Panc1 (cell line): ENCODE measurements at regions not wholly inside any gene's neighbourhood (a gene's known extent, or its start where the extent isn't known, plus 50 kb on each side); places are given as distances from the start of the nearest gene placed in this dataset.

Experiments
- ATAC-seq: fragments of 200-7000 bp; cut with Tn5 transposase; 2 replicates; pipeline ENCODE4 v1.9.1; 2020; ENCODE audit warnings: mild to moderate bottlenecking, moderate library complexity
- BruUV-seq: library from RNA; stranded (reverse); fragments of 400-500 nt; replicated peaks from 2 replicates; lab custom pipeline; 2021; lab: Mats Ljungman, UMichigan
- CTCF ChIA-PET: fragments of 300-600 bp; sonication (Branson Sonifier 250); formaldehyde crosslinking; loops from one replicate; lab custom pipeline; 2022; ENCODE audit warnings: antibody characterized with exemption; lab: Charles Lee
- POLR2A ChIA-PET: fragments of 300-600 bp; sonication (Branson Sonifier 250); formaldehyde crosslinking; loops from one replicate; lab custom pipeline; 2022; ENCODE audit warnings: antibody characterized with exemption; lab: Charles Lee
- DNase-seq: peaks from one replicate; pipeline ENCODE4 v3.0.0-alpha.2; 2010; ENCODE audit warnings: low read depth, low spot score
- H3K27ac ChIP-seq: 2 replicates; pipeline ENCODE4 v1.5.1; 2011; ENCODE audit warnings: mild to moderate bottlenecking, low read length, inconsistent platforms
- H3K27me3 ChIP-seq: fragments of 200-500 bp; sonication (Bioruptor generic); 2 replicates; pipeline ENCODE4 v1.6.0; 2014; ENCODE audit warnings: low read length, inconsistent platforms; ENCODE audit not compliant: control insufficient read depth, insufficient read depth
- H3K36me3 ChIP-seq: fragments of 200-500 bp; sonication (Bioruptor generic); 2 replicates; pipeline ENCODE4 v1.5.1; 2014; ENCODE audit warnings: inconsistent platforms, mild to moderate bottlenecking, low read length, moderate library complexity; ENCODE audit not compliant: control insufficient read depth, insufficient read depth
- H3K4me1 ChIP-seq: 2 replicates; pipeline ENCODE4 v1.5.1; 2011; ENCODE audit warnings: inconsistent platforms, mild to moderate bottlenecking, low read length, moderate library complexity; ENCODE audit not compliant: control insufficient read depth, insufficient read depth
- H3K4me3 ChIP-seq, 2 experiments: 2 replicates each; pipeline ENCODE4 v1.5.1; 2011 to 2012; ENCODE audit warnings: low read depth in 2 of 2, low read length in 2 of 2, mild to moderate bottlenecking in 2 of 2, inconsistent platforms in 1 of 2, moderate library complexity in 1 of 2
- H3K9me3 ChIP-seq: fragments of 200-500 bp; sonication (Bioruptor generic); 2 replicates; pipeline ENCODE4 v1.5.1; 2014; ENCODE audit warnings: low read depth, mild to moderate bottlenecking, inconsistent platforms, low read length, moderate library complexity; ENCODE audit not compliant: control insufficient read depth, insufficient read depth
- CTCF ChIP-seq: fragments of 450-650 bp; IDR thresholded peaks from 2 replicates; pipeline ENCODE4 v1.5.1; 2017; ENCODE audit warnings: mild to moderate bottlenecking
- POLR2AphosphoS5 ChIP-seq: IDR thresholded peaks from 2 replicates; pipeline ENCODE4 v1.6.1; 2012; ENCODE audit warnings: mild to moderate bottlenecking, low read depth, low read length, moderate library complexity
- REST ChIP-seq, 2 experiments: IDR thresholded peaks; 2 replicates each; pipeline ENCODE4 v1.6.1; 2011 to 2012; ENCODE audit warnings: low read depth in 2 of 2, control low read depth in 1 of 2, low read length in 1 of 2, mild to moderate bottlenecking in 1 of 2, moderate library complexity in 1 of 2; ENCODE audit not compliant: insufficient read depth in 1 of 2
- SIN3A ChIP-seq: IDR thresholded peaks from 2 replicates; pipeline ENCODE4 v1.6.1; 2012; ENCODE audit warnings: low read depth, mild to moderate bottlenecking, low read length, moderate library complexity, borderline replicate concordance; ENCODE audit not compliant: insufficient read depth
- TCF7L2 ChIP-seq: IDR thresholded peaks from 2 replicates; pipeline ENCODE4 v1.6.1; 2011; ENCODE audit warnings: mild to moderate bottlenecking, low read depth, low read length, inconsistent platforms
- in situ Hi-C: cut with HindIII; loops from 2 replicates; pipeline ENCODE4 v1.10.0; 2016; ENCODE audit warnings: low sequenced_read_pairs, low pct_unique_long_range_greater_than_20kb
- intact Hi-C: fragments of 100-400 bp; cut with micrococcal nuclease; formaldehyde crosslinking; loops from one replicate; pipeline ENCODE4 v1.10.0; 2022; ENCODE audit not compliant: unreplicated experiment

- no TSS peak for BruUV-seq
- in situ Hi-C loops (no loop called here), intact Hi-C loops (no loop called here)
- Histone ChIP-seq H3K4me3 (no peak overlapping the region), H3K9me3 (no peaks in the 10 kb centered on the region), H3K4me1 (no peaks in the 10 kb centered on the region), H3K27ac (no peak overlapping the region), H3K36me3 (no peaks in the 10 kb centered on the region), H3K27me3 (no peaks in the 10 kb centered on the region)
- TF ChIP-seq SIN3A: no peak
- no peak for TF ChIP-seq TCF7L2
- no peak for TF ChIP-seq REST (IDR thresholded peaks at IDR 0.05; ENCODE audit: insufficient read depth in 1 of 2, low read depth in 2 of 2, low read length in 1 of 2)
- no peak for TF ChIP-seq CTCF
- ChIA-PET CTCF (no interaction called here), POLR2A (no interaction called here)
- ATAC-seq: no peak
- DNase-seq: no peak
Measured at GRCh38 chr13:56886398-56886797, 254.3 kb upstream of the PRR20A start.

- in situ Hi-C loops (no loop called here), intact Hi-C loops (no loop called here)
- no peaks in the 10 kb centered on the region for H3K36me3 ChIP-seq
- BruUV-seq: no TSS peak
- H3K4me3 ChIP-seq: no peak overlapping the region
- TF ChIP-seq REST (IDR thresholded peaks at IDR 0.05; ENCODE audit: insufficient read depth in 1 of 2, low read depth in 2 of 2, low read length in 1 of 2): no peak
- no peak for TF ChIP-seq CTCF
- no peak for TF ChIP-seq SIN3A
- no peak for TF ChIP-seq POLR2AphosphoS5
- TF ChIP-seq TCF7L2: no peak
- CTCF ChIA-PET: no interaction called here
- H3K27me3 ChIP-seq: no peaks in the 10 kb centered on the region
- ATAC-seq (no peak), DNase-seq (no peak)
- no peaks in the 10 kb centered on the region for H3K4me1 ChIP-seq
- no peaks in the 10 kb centered on the region for H3K9me3 ChIP-seq
- POLR2A ChIA-PET: no interaction called here
- H3K27ac ChIP-seq: no peak overlapping the region
Measured at GRCh38 chr13:56888455-56888854, 252.3 kb upstream of the PRR20A start.
